ENCODE measurements at regions not wholly inside any gene's neighbourhood (a gene's known extent, or its start where the extent isn't known, plus 50 kb on each side); places are given as distances from the start of the nearest gene placed in this dataset.

DNA sequence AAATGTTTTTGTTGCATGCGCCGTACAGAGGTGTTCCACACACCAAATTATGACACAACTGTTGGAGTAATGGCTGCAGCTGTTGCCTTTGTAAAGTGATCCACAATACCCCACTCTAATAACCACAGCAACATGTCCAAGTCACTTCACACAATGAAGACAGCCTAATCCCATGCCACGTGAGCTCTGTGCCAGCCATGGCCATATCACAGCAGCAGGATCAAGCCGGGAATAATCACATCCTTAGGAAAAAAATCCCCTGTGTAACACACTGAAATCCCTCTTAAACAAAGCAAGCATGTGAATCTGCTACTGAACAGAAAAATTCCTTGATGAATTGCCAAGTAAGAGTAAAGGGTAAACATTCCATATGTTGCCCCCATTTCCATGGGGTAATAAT lies 179.5 kb upstream of the PARD3B start:
- BruUV-seq (replicated peaks), result no TSS peak
- Histone ChIP-seq H3K27ac (ENCODE audit: low read depth, low read length) (no peak overlapping the region), H3K79me2 (ENCODE audit: insufficient read depth, low read length) (no peaks in the 10 kb centered on the region), H3K27me3 (ENCODE audit: insufficient read depth, low read length) (no peaks in the 10 kb centered on the region), H3K9me3 (ENCODE audit: control insufficient read depth in 1 of 2, insufficient read depth in 1 of 2, low read depth in 1 of 2, low read length in 2 of 2) (no peaks in the 10 kb centered on the region), H3K4me1 (ENCODE audit: control insufficient read depth in 1 of 2, insufficient read depth in 2 of 2, low read length in 2 of 2) (no peaks in the 10 kb centered on the region), H3K36me3 (ENCODE audit: control insufficient read depth in 1 of 2, insufficient read depth in 2 of 2, low read length in 2 of 2) (no peaks in the 10 kb centered on the region), H2AFZ (ENCODE audit: low read depth, low read length, poor library complexity, severe bottlenecking) (no peak overlapping the region), H3K4me2 (ENCODE audit: low read length) (no peak overlapping the region), H3K9me2 (ENCODE audit: insufficient read depth) (no peaks in the 10 kb centered on the region), H4K20me1 (ENCODE audit: insufficient read depth) (no peaks in the 10 kb centered on the region), H3K4me3 (replicated peaks in 1 of 2; ENCODE audit: low read depth in 1 of 2, low read length in 2 of 2) (no peak overlapping the region), H3K9ac (ENCODE audit: low read length) (no peak overlapping the region)
- POLR2A ChIA-PET, result no interaction called here
- CTCF ChIA-PET, result no interaction called here
- intact Hi-C loops (cut with micrococcal nuclease), result no loop called here
- ATAC-seq (no peak), DNase-seq (ENCODE audit: low read depth, low spot score) (no peak)
- TF ChIP-seq, protein P1, sequence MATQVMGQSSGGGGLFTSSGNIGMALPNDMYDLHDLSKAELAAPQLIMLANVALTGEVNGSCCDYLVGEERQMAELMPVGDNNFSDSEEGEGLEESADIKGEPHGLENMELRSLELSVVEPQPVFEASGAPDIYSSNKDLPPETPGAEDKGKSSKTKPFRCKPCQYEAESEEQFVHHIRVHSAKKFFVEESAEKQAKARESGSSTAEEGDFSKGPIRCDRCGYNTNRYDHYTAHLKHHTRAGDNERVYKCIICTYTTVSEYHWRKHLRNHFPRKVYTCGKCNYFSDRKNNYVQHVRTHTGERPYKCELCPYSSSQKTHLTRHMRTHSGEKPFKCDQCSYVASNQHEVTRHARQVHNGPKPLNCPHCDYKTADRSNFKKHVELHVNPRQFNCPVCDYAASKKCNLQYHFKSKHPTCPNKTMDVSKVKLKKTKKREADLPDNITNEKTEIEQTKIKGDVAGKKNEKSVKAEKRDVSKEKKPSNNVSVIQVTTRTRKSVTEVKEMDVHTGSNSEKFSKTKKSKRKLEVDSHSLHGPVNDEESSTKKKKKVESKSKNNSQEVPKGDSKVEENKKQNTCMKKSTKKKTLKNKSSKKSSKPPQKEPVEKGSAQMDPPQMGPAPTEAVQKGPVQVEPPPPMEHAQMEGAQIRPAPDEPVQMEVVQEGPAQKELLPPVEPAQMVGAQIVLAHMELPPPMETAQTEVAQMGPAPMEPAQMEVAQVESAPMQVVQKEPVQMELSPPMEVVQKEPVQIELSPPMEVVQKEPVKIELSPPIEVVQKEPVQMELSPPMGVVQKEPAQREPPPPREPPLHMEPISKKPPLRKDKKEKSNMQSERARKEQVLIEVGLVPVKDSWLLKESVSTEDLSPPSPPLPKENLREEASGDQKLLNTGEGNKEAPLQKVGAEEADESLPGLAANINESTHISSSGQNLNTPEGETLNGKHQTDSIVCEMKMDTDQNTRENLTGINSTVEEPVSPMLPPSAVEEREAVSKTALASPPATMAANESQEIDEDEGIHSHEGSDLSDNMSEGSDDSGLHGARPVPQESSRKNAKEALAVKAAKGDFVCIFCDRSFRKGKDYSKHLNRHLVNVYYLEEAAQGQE (IDR thresholded peaks at IDR 0.05; ENCODE audit: low read depth), result no peak
- TF ChIP-seq ELF1 (IDR thresholded peaks at IDR 0.05; ENCODE audit: borderline replicate concordance, low read depth) (no peak), POLR2A (IDR thresholded peaks at IDR 0.05; ENCODE audit: borderline replicate concordance, extremely low read depth, insufficient read depth, insufficient read length) (no peak), JUND (IDR thresholded peaks at IDR 0.05) (no peak), CBX3 (IDR thresholded peaks at IDR 0.05; ENCODE audit: low read depth) (no peak), EZH2phosphoT487 (IDR thresholded peaks at IDR 0.05; ENCODE audit: borderline replicate concordance) (no peak), SP1 (IDR thresholded peaks at IDR 0.05; ENCODE audit: low read depth) (no peak), FOSL1 (IDR thresholded peaks at IDR 0.05; ENCODE audit: low read depth) (no peak), SIN3A (IDR thresholded peaks at IDR 0.05; ENCODE audit: low read depth) (no peak), SRF (IDR thresholded peaks at IDR 0.05; ENCODE audit: low read depth) (no peak), ZNF274 (IDR thresholded peaks at IDR 0.05; ENCODE audit: low read depth, low read length) (no peak), POLR2AphosphoS5 (IDR thresholded peaks at IDR 0.05; ENCODE audit: low read depth, low read length) (no peak), EGR1 (IDR thresholded peaks at IDR 0.05; ENCODE audit: low read depth) (no peak), RAD21 (IDR thresholded peaks at IDR 0.05; ENCODE audit: low read depth) (no peak), CEBPB (IDR thresholded peaks at IDR 0.05; ENCODE audit: low read depth) (no peak), ZFX (IDR thresholded peaks at IDR 0.05) (no peak)
- TF ChIP-seq, protein P2, sequence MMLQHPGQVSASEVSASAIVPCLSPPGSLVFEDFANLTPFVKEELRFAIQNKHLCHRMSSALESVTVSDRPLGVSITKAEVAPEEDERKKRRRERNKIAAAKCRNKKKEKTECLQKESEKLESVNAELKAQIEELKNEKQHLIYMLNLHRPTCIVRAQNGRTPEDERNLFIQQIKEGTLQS (IDR thresholded peaks at IDR 0.05), result no peak
- TF ChIP-seq, protein P3, sequence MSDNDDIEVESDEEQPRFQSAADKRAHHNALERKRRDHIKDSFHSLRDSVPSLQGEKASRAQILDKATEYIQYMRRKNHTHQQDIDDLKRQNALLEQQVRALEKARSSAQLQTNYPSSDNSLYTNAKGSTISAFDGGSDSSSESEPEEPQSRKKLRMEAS (IDR thresholded peaks at IDR 0.05), result no peak
- TF ChIP-seq, protein P4, sequence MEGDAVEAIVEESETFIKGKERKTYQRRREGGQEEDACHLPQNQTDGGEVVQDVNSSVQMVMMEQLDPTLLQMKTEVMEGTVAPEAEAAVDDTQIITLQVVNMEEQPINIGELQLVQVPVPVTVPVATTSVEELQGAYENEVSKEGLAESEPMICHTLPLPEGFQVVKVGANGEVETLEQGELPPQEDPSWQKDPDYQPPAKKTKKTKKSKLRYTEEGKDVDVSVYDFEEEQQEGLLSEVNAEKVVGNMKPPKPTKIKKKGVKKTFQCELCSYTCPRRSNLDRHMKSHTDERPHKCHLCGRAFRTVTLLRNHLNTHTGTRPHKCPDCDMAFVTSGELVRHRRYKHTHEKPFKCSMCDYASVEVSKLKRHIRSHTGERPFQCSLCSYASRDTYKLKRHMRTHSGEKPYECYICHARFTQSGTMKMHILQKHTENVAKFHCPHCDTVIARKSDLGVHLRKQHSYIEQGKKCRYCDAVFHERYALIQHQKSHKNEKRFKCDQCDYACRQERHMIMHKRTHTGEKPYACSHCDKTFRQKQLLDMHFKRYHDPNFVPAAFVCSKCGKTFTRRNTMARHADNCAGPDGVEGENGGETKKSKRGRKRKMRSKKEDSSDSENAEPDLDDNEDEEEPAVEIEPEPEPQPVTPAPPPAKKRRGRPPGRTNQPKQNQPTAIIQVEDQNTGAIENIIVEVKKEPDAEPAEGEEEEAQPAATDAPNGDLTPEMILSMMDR (IDR thresholded peaks at IDR 0.05 in 2 of 3, conservative IDR thresholded peaks at IDR 0.05 in 1 of 3; ENCODE audit: borderline replicate concordance in 1 of 3, insufficient read depth in 1 of 3, low read depth in 2 of 3, low read length in 2 of 3), result no peak
- RAD21 ChIA-PET (ENCODE audit: low non-redundant PET in 1 of 2, low total read pairs in 2 of 2, uncharacterized antibody in 2 of 2, unreplicated experiment in 2 of 2), result no interaction called here
